ENCODE measurements at regions not wholly inside any gene's neighbourhood (a gene's known extent, or its start where the extent isn't known, plus 50 kb on each side); places are given as distances from the start of the nearest gene placed in this dataset.

- TF ChIP-seq RERE (CRISPR knock-in tag; IDR thresholded peaks at IDR 0.05; ENCODE audit: low read depth): no peak
- no peak for TF ChIP-seq ZNF280D (CRISPR knock-in tag; IDR thresholded peaks at IDR 0.05)
- no peak for TF ChIP-seq ZNF605 (CRISPR knock-in tag; IDR thresholded peaks at IDR 0.05)
- no peak for TF ChIP-seq GTF2F1 (IDR thresholded peaks at IDR 0.05; ENCODE audit: low read length)
- no peak for TF ChIP-seq KIAA2018 (CRISPR knock-in tag; IDR thresholded peaks at IDR 0.05; ENCODE audit: borderline replicate concordance)
- peak; percentile 51; the same call in 1 of the 2 replicates for TF ChIP-seq HDAC2 (CRISPR knock-in tag; IDR thresholded peaks at IDR 0.05)
- no peak for TF ChIP-seq TBX3 (IDR thresholded peaks at IDR 0.05; ENCODE audit: borderline replicate concordance)
- TF ChIP-seq, protein P1, sequence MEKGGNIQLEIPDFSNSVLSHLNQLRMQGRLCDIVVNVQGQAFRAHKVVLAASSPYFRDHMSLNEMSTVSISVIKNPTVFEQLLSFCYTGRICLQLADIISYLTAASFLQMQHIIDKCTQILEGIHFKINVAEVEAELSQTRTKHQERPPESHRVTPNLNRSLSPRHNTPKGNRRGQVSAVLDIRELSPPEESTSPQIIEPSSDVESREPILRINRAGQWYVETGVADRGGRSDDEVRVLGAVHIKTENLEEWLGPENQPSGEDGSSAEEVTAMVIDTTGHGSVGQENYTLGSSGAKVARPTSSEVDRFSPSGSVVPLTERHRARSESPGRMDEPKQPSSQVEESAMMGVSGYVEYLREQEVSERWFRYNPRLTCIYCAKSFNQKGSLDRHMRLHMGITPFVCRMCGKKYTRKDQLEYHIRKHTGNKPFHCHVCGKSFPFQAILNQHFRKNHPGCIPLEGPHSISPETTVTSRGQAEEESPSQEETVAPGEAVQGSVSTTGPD (CRISPR knock-in tag; IDR thresholded peaks at IDR 0.05): no peak
- no peak for TF ChIP-seq BRCA1 (CRISPR knock-in tag; IDR thresholded peaks at IDR 0.05)
- no peak for TF ChIP-seq ESRRA (CRISPR knock-in tag; IDR thresholded peaks at IDR 0.05; ENCODE audit: low read depth)
These were observed 224.6 kb upstream of the CRY1 start (continued) for GRCh38 chr12:107317751-107318555.
